Activated naive CD4-positive, alpha-beta T cell treated with Interleukin-2 at 50 U/mL for 16 hours (primary cell): ENCODE measurements at regions not wholly inside any gene's neighbourhood (a gene's known extent, or its start where the extent isn't known, plus 50 kb on each side); places are given as distances from the start of the nearest gene placed in this dataset.
"Not testable (repeated sequence)": the region's sequence is repeated elsewhere in the genome, so short reads cannot be mapped to it uniquely, and the experiment has no call there.

Source experiments
- DNase-seq: peaks from one replicate; pipeline ENCODE4 v3.0.0-alpha.2; 2020

DNA sequence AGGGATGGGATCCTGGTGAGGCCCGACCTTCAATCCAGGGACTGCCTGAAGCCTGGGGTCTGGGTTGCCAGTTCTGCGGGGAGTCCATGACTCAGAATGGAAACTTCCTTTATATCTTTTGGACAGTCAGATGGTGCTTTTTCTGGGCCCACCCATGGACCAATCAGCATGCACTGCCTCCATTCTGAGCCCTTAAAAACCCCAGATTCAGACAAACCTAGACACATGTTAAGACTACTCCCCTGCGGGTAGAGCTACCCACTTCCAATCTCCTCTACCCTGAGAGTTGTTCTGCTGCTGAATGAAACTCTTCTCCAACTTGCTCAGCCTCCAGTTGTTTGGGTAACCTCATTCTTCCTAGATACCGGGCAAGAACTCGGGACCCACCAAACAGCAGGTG, 1315.2 kb upstream of the MIR17HG start:
- DNase-seq: no peak

DNA sequence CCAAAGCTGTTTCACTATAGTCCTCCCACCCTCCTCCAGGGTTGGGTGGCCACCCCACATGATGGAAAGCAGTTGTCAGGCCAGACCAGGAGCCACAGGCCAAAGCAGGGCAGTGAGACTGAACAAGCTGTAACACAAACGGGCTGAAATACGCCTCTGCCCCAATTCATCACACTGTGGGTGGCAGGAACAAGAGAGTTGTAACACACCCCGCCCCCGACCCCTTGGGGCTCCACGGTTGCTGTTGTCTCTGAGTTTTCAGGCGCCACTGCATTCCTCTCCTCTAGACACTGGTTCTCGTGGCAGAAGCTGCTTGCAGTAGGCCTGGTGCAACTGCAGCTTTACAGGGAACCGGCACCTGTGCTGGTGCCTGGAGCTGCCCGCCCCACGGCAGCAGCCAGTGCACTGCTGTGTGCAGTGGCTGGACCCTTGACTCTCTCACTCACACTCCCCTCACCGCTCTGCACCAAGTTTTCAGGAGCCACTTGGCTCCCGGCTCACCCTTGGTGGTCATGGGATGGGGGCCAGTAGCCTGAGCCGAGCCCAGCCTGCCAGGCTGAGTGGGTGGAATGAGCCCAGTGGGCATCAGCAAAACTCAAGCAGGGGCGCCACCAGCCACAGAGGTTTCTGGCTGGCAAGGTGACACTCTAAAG, 1314.5 kb upstream of the MIR17HG start:
- no peak for DNase-seq

GRCh38 chr13:90039516-90039915, 1308.0 kb upstream of the MIR17HG start:
- no peak for DNase-seq

GRCh38 chr13:90047600-90047999, 1299.9 kb upstream of the MIR17HG start:
- no peak for DNase-seq

- no peak for DNase-seq
These were observed 1297.4 kb upstream of the MIR17HG start for GRCh38 chr13:90049989-90050671.

DNA sequence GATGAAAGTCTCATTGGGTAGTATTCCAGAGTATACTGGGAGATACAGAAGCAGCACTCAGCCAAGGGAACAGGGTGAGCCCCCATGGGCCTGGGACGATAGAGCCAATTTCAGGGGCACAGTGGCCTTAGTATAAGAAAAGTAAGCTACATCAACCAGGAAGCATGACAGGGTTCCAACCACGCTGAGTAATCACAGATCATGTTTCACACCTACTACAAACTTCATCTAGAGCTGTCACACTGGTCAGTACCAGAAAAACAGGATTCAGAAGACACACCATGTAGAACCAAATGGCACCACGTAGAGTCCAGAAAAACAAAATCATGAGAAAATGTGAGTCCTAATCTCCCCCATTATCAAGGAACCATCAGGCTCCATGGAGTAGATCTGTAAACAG, 1292.4 kb upstream of the MIR17HG start:
- no peak for DNase-seq

- DNase-seq: no peak
These were observed 1291.7 kb upstream of the MIR17HG start for GRCh38 chr13:90055760-90056159.

DNA sequence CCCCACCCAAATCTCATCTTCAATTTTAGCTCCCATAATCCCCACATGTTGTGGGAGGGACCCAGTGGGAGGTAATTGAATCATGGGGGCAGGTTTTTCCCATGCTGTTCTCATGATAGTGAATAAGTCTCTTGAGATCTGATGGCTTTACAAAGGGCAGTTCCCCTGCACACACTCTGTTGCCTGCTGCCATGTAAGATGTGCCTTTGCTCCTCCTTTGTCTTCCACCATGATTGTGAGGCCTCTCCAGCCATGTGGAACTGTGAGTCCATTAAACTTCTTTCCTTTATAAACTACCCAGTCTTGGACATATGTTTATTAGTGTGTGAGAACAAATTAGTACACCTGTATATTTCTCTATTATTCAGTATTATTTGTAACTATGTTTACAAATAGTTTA, 1283.3 kb upstream of the MIR17HG start:
- DNase-seq: not testable (repeated sequence)

DNA sequence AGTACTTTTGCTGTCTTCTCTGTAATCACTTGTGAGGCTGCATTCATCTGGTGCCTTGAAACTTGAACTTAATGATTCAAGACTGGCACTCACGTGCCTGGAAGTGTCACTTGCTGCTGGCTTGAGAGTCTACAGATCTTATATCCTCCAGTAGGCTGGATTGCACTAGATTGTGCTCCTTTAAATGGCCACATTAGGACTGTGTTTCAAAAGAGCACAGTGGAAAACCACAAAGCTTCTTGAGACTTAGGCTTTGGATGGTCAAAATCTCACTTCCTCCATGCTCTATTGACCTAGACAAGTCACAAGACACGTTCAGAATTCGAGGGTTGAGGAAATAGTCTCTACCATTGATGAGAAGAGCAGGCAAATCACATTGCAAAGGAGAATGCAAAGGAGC, 1278.8 kb upstream of the MIR17HG start:
- no peak for DNase-seq

- no peak for DNase-seq
These were observed 1277.1 kb upstream of the MIR17HG start for GRCh38 chr13:90070362-90070761.

DNA sequence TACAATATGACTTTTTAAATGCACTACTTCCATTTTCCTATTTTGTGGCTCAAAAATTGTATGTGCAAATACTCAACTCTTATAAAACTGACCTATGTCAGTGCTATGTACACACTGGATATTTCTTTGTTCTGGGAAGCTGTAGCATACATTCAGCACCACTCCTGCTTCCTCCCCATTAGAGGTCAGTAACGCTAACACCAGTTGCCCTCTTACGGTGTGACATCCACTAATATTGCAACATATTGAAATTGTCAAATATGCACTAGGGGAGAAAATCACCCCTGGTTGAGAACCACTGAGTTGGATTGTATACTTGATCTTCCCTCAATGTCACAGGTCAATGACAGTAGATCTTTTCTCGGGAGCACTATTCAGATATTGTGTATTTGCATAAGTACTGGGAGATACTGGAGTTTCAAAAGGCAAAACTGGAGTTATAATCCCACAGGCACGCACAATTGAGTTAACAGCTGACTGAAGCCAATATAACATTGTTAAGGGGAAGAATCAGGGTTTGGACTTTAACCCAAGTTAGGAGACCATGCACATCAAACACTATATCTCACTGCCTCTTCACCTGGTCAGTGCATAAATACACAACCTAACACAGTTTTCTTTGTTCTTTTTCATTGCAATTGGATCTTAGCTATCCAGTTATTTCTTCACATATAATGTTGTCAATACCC, 1276.5 kb upstream of the MIR17HG start:
- no peak for DNase-seq

DNA sequence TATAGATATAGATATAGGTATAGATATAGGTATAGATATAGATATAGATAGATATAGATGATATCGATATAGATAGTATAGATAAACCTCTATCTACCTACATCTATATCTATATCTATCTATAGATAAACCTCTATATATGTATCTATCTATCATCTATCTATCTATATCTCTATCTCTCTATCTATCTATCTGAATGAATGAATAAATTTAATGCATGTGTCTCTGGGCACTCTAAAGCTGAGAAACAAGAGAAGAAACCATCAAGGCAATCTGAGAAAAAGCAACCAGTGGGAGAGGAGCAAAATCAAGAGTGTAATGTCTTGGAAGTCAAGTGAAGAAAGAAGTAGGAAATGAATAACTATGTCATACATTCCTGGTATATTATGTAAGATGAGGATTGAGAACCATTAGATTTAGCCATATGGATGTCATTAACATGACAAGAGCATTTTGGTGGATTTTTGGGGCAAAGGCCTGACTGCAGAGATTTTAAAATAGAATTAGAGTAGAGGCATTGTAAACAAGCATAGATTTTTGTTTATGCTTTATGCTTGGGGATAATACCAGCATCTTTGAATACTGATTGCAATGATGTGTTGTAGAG, 1262.7 kb upstream of the MIR17HG start:
- DNase-seq: no peak

DNA sequence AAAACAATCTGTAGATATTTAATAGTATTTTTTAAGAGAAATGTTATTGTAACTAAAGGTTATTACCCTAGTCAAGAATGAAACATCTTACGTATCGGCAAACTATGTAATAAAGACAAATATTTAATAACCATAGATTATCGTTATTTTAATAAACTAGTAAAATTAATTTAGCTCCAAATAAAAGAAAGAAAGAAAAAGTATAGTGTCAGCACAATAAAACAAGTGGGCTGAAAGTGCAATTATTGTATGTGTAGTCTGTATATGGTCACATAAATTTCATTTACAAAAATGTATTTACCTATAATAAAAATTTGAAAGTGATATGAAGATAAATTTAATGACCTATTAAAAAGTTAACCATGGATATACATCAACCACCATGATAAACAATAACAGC, 1258.4 kb upstream of the MIR17HG start:
- no peak for DNase-seq

- DNase-seq: no peak
These were observed 1255.9 kb upstream of the MIR17HG start for GRCh38 chr13:90091611-90092010.

DNA sequence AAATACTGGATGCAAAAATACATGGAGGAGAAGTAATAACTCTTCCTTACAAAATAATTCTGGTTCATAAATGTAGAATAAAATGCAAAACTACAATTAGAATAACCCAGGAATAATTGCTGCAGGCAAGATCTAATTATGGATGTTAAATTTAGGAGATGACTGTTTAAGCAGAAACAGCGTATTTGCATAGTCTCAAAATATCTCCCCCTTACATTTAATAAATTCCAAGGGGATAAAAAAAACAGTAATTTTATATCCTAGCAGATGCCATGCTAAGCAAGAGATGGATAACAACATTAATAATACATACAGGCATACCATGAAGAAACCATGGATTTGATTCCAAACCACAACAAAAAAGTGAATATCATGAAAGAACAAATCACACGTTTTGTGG, 1253.1 kb upstream of the MIR17HG start:
- no peak for DNase-seq

DNA sequence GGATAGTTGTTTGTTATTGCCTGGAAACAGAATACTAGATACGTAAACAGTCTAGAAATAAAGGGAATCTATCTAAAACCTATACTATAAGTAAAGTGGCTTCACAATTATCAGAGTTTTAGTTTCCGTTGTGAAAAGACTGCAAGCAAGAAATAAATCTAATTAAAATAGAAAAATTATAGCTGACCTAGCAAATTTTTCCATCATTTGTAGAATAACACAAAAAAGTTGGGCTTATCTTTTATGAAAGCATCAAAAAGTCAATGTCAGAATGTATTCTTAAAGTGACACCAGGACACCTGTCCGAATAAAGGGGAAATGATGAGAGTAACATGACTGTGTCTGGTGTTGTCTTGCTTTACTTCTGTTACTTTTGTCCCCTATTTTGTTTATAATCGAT, 1248.9 kb upstream of the MIR17HG start:
- DNase-seq: no peak

GRCh38 chr13:90099847-90100246, 1247.6 kb upstream of the MIR17HG start:
- DNase-seq: no peak

- no peak for DNase-seq
These were observed 1244.2 kb upstream of the MIR17HG start for GRCh38 chr13:90103099-90103784.

DNA sequence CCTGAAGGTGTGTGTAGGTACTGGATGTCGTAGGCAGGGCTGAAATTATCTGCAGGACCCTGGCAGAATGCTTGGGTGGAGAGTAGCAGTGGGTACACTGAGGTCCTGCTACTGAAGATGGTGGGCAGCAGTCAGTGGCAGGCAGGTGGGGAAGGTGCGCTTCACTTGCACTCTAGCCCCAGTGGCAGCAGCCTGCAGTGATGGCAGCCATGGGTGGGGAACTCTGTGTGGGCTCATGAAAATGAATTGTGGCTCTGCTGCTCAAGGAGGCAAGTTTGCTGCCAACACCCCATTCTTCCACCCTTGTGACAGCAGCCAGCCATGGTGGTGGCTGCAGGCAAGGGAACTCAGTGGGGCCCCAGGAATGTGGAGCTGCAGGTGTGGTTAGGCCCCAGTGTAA, 1242.7 kb upstream of the MIR17HG start:
- DNase-seq: no peak

- DNase-seq: no peak
These were observed 1242.2 kb upstream of the MIR17HG start for GRCh38 chr13:90105276-90105675.

DNA sequence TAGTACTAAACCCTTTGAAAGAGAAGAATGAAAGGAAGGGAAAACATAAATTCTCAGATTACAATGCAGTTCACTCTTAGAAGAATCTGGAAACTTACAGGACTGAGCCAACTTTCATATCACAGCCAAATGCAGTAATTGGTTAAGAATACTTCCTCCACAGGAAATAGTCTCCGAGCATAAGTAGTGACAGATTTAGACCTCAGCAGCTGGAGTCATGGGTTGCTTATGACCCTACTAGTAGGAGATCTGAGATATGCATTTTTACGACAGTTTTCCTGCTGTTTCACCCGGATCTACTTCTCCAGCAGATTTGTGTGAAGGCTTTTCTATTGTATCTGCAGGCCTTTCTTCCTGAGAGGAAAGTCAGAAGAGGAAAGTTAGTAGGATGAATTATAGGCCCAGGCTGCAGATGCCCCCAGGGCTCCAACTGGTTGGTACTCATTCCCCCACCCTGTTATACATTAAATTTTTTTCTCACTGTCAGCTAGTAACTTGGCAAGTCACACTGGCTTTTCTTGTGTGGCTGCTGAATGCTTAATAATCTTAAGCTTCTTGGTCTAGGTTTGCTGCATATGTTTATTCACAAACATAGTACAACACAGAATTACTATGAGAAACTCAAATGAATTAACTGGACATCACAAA, 1241.5 kb upstream of the MIR17HG start:
- DNase-seq: no peak

- no peak for DNase-seq
These were observed 1239.8 kb upstream of the MIR17HG start for GRCh38 chr13:90107661-90108060.

DNA sequence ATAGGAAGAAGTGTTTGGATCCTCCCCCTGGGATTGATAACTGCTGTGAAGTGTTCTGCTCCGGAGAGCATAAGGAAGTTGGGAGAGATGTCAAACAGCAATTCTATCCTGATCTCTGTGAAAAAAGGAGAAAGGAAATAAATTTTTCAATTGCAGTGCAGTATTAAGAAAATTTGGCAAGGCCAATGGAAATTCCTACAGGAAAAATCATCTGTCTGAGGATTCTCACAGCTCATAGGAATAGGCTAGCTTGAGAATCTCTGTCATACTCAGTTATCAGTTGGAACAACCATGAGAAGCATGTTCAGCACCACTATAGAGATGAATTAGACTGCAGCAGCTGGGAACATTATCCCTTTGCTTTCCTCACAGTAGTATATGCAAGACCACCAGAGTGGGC, 1238.9 kb upstream of the MIR17HG start:
- DNase-seq: no peak
